ENCODE measurements at regions not wholly inside any gene's neighbourhood (a gene's known extent, or its start where the extent isn't known, plus 50 kb on each side); places are given as distances from the start of the nearest gene placed in this dataset.

DNA sequence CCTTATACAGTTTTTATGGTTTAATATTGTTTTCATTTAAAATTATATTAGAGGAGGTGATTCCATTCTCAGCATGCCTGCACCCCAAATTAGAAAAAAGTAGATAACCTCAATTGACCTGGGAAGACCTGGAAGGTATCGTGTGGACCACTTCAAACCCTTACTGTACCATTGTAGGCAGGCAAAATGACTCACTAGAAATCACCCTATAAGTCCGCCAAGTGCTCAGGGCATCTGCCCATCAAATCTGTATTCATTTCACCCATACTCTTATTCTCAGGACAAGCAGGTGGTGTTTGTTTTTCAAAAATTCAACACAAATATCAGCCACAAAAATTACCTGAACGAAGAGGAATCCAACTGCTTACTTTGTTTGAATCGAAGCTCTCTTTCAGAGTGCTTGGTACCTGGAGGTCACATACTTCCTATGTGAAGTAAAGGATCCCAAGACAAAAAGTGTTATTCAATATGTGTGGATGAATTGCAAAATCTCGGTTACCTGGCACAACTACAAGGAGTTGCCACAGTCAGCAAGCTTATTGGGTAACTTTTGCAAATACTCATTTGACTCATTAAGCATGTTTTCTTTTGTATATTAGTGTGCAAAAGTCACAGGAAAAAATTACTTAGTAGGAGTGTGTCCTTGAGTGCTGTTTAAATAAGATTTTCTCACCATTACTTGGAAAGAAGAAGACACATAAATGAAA, 216.2 kb downstream of the ENC1 start:
- DNase-seq (ENCODE audit: low read depth), result no peak

DNA sequence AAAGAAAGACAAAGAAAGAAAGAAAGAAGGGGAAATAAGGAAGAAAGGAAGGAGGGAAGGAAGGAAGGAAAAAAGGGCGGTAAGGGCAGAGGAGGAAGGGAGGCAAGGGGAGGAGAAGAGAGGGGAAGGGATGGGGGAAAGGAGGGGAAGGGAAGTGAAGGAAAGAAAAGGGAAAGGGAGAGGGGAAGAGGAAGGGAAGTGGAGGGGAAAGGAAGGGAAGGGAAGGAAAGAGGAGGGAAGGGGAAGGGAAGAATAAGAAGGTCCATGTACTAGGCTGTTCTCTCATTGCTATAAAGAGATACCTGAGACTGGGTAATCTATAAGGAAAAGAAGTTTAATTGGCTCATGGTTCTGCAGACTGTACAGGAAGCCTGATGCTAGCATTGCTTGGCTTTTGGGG, 217.1 kb downstream of the ENC1 start:
- no peak for DNase-seq (ENCODE audit: low read depth)

DNA sequence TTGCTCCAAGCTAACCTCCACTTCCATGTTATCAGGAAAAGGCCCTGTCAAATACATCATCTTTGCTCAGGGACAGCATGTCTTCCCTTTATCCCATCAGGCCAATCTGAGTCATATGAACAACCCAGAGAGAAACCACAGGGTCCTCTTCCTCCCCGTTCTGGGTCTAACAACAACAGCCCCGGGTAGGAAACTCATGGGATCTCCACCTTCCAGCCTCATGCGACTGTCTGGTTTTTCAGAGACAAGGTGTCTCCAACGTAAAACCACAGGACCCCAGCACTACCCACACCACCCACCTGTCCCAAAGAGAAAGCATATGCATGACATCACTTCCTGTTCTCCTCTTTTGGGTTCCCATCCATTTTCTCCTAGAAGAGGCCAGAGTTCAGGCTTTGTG, 217.9 kb downstream of the ENC1 start:
- DNase-seq (ENCODE audit: low read depth), result no peak

DNA sequence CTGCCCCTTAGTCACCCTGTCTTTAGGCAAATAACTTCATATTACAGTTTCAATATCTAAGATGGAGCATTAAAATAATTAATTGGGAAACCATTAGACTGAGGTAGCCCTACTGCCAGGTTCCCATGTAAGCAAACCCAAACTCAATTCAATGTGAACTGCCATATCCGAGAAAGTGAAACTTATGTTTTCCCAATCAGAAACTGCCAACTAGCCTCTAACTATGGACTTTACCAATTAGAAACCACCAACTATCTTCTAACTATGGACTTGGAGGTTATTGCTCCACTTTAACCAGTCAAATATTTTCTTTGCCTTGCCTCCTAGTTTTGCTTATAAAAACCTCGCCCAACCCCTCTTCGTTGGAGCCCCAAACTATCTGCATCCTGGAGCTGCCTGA, 218.5 kb downstream of the ENC1 start:
- no peak for DNase-seq (ENCODE audit: low read depth)

DNA sequence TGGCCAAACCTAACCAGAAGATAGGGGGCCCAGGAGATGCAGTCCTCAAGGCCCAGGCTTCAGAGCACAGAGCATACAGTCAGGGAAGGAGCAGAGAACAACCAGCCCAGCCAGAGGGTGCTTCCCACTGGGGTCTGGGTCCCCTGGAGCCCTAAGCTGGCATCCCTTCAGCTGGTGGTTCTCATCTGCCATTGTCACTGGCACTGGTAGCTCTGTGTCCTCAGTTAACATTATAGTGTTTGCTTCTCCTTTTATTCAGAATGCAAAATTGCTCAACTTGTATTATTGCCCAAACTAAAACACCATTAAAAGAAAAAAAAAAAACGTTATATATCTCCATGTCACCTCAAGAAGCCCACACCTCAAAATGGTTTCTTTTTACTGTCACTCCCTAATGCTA, 219.2 kb downstream of the ENC1 start:
- DNase-seq (ENCODE audit: low read depth), result no peak

- DNase-seq (ENCODE audit: low read depth), result no peak
Measured at GRCh38 chr5:74420947-74421346, 219.6 kb downstream of the ENC1 start.

DNA sequence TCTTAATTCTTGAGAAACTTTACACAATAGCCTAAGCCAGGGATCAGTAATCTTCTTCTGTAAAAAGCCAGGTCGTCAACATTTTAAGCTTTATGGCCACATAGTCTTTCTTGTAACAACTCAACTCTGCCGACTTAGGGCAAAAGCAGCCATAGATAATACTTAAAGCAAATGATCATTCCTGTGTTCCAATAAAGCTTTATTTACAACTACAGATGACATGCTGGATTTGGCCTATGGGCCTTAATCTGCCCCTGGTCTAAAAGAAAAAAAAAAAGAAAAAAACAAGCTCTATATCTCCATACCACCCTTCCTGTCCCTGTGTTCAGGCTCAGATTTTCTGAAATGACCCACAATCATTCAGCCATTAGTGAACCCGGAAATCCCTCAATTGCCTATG, 220.3 kb downstream of the ENC1 start:
- DNase-seq (ENCODE audit: low read depth), result no peak

DNA sequence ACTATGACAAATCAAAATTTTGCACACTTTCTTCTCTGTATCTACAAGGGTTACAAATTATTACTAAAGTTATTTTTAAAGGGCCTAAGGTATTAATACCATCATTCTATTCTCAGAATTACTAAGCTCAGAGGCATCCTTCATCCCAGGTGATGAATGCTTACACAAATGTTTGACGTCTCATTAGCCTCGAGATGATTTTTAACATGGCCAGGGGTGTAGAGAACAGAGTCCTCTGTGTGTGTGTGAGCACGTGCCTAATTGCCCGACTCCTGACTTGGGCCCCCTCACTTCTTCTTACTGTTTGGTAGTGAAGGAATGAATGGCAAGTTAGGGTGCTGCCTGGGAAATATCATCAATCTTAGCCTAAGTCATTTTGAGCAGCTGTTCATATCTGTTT, 221.1 kb downstream of the ENC1 start:
- DNase-seq (ENCODE audit: low read depth), result no peak

- DNase-seq (ENCODE audit: low read depth), result no peak
Measured at GRCh38 chr5:74418709-74419108, 221.8 kb downstream of the ENC1 start.

DNA sequence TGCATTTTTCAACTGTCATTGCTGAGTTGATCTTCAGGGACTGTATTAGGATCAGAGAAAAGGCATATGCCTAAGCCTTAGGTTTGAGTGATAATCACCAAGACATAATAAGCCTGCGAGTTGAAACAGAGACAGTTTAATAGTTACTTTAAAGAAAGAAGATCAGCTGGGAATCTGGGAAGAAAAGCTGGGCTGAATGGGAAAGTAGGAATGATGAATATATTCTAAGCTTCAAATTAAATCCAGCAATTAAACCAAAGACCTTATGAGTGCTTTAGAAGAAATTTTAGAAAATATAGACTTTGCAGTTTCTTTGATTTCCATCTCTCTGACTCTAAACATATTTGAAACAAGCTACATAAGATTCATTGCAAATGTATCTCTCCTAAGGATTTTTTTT, 222.3 kb downstream of the ENC1 start:
- DNase-seq (ENCODE audit: low read depth), result no peak

DNA sequence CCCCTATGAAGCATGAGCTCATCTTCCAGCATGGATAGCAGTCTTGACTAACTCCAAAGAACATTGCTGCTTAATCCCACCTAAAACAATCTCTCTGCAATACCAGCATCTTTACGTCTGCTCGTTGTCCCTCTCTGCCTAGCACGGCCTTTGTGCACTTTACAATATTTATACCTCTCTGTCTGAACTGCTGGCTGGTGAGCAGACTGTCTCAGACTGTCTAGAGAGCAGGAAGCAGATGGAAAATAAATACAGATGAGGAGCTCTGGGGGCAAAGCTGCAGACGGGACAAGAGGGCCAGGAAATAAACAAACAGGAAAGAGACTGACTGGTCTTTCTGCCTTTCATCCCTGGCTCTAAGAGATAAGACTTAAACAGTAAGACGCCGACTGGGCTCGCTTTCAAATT, 224.8 kb downstream of the ENC1 start:
- DNase-seq (ENCODE audit: low read depth), result no peak

GRCh38 chr5:74414228-74414627, 226.3 kb downstream of the ENC1 start:
- no peak for DNase-seq (ENCODE audit: low read depth)

- no peak for DNase-seq (ENCODE audit: low read depth)
Measured at GRCh38 chr5:74413403-74414048, 227.0 kb downstream of the ENC1 start.

- DNase-seq (ENCODE audit: low read depth), result no peak
Measured at GRCh38 chr5:74412066-74412465, 228.5 kb downstream of the ENC1 start.

GRCh38 chr5:74409712-74410111, 230.8 kb downstream of the ENC1 start:
- DNase-seq (ENCODE audit: low read depth), result no peak

DNA sequence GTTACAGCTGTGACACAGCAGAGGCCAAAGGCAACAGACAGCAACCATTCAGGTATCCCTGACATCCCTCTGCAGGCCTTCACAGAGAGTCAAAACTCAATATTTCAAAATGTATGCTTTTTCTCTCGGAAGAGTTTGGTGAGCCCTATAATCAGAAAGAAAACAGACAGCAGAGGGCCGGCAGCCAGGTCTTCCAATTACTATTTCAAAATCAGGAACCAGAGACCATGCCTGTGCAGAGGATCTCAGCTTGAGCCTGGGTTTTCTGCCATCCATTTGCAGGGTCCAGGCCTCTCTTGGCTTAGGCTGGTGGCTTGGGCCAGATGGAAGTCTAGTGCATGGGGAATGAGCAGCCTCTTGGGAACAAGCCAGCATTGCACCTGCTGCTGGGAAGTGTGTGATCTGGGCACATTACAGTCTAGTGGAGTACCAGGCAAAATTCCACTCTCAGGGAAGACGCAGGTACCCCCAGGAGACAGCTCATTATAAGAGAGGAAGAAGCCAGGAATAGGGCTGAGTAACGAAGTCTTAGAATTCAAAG, 231.3 kb downstream of the ENC1 start:
- DNase-seq (ENCODE audit: low read depth), result no peak

DNA sequence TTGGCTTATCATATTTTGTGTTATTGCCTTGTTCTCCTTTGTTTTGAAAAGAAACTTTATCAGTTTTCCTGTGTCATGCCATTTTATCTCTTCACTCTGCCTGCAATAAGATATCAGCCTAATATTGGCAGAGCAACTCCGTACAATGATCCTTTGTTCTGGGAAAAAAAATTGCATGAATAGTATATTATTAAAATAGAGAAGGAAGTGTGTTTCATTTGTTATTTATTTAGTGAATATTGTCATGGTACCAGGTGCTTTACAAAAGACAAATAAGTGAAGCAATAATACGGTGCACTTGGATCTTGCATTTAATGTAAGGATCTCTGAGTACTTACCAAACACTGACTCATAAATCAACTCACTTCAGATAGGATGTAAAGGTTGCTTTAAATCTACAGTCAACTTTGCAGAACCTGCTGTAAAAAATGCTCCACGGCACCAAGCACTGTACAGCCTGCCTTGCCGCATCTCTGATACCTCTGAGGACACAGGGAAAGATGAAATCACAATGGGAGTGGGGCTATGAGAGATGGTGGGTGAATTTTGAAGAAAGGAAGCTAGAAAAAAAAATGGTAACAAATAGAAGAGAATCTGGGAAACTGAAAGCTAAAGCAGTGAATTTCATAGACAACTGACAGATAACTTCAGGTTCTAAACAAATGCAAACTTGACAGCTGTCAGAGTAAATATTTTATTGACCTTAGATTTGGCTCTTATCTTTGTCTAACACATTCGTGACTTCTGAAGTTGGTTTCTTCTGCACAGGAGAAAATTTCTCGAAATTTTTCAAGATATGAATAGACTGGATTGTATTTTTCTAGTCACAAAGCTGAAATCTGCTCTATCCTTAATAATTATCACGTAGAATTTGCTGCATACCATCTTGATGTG, 232.1 kb downstream of the ENC1 start:
- DNase-seq (ENCODE audit: low read depth), result no peak

DNA sequence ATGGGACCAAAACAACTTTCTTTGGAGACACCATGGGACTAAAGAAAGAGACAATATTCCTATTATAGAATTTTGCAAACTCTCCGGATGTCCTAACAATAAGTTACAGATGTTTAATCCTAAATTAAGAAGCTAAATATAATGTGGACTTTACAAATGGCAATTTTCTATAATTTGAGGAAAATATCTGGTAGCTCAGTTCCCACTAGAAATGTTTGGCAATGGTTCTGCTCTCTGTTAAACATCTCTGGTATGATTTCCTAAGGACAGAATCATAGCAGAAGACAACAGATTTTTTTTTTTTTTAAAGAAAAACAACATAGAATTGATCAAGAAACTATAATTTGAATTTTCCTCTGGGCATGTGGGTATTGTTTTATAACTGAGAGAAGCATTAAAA, 232.8 kb downstream of the ENC1 start:
- DNase-seq (ENCODE audit: low read depth), result no peak

DNA sequence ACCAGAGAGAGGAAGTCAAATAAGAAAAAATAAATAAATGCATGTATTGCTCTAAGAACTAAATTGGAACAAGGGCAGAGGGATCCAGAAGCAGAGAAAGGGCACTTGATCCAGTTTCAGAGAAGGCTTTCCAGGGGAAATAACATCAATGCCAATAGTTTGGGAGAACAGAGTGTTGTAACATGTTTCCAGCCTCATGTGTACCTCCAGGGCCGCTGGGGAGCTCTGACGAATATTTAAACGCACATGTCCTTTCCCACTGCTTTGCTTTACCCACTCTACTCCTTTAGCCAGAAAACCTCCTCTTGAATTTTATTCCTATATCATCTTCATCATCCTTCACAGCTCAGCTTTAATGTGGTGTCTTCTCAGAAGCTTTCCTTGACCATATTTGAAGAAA, 233.7 kb downstream of the ENC1 start:
- no peak for DNase-seq (ENCODE audit: low read depth)

- no peak for DNase-seq (ENCODE audit: low read depth)
Measured at GRCh38 chr5:74405593-74405992, 234.9 kb downstream of the ENC1 start.

DNA sequence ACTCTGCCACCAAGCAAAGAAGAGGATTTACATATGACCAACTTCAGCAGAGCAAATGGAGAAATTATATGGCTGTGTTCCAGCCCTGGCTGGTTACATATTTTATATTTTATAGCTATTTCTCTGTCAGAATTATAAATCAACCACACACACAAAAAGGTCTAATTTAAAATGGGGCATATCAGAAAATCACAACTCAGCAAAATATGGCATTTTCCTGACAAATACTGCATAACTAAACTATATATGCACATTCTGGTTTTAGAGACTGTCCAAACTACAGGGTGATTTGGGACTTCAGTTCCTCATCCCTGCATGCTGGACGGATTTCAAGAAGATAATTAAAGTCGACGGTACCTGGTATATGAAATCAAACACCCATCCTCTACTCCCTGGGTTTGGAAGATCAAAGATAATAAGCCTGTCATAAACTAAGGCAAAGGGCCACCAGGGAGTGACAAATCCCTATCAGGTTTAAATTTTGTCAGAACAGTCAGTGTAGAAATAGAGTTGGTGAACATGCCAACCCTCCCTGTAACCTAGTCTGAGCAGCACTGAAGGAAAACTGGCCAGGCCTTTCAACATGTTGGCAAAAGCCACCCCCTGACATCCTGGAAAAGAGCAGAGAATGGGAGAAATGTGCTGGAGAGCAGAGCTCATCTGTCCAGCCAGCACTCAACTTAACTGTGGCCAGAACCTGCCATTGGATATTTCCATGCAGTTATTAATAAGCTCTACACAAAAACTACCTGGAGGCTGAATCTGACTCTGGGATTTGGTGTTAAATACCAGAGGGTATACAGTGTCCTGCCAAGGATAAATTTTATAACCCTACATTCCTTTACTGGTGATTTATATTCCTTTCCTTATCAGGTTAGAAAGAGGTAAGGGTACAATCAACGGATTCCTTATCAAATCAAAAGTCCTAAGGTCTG, 235.7 kb downstream of the ENC1 start:
- no peak for DNase-seq (ENCODE audit: low read depth)

DNA sequence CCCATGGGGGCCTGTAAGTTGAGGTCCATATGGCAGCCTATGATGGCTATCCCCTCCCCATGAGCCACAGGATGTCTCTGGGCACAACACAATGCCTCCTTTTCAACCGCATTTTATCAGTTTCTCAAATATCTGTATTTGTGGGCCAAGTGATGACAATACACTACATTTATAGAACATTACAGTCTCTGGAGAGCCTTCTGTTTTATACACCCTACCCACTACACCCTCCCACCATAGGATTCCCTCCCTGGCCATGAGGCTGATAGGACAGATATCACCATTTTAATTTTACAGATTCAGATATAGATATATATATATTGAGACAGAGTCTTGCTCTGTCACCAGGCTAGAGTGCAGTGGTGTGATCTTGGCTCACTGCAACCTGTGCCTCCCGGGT, 236.8 kb downstream of the ENC1 start:
- DNase-seq (ENCODE audit: low read depth), result no peak

All from stimulated activated CD8-positive, alpha-beta memory T cell treated with anti-CD3 and anti-CD28 coated beads, Interleukin-4, amount 100 ng/mL, for 24 hours (primary cell).